HG02938 (cell line): ENCODE measurements at regions not wholly inside any gene's neighbourhood (a gene's known extent, or its start where the extent isn't known, plus 50 kb on each side); places are given as distances from the start of the nearest gene placed in this dataset.

Experiments
- ATAC-seq: cut with Tn5 transposase; IDR thresholded peaks from one replicate; pipeline ENCODE4 v1.9.1; 2021; ENCODE audit warnings: mild to moderate bottlenecking, moderate library complexity; ENCODE audit not compliant: unreplicated experiment

- ATAC-seq, result no peak
Observed at GRCh38 chrY:21261158-21261557, 250.0 kb upstream of the RBMY1B start.

- ATAC-seq, result no peak
Observed at GRCh38 chrY:21266751-21267150, 244.4 kb upstream of the RBMY1B start.

GRCh38 chrY:21267164-21267563 is 244.0 kb upstream of the RBMY1B start:
- no peak for ATAC-seq

- no peak for ATAC-seq
Observed at GRCh38 chrY:21287769-21288168, 223.4 kb upstream of the RBMY1B start.

GRCh38 chrY:21288908-21289307 is 222.2 kb upstream of the RBMY1B start:
- ATAC-seq, result no peak

GRCh38 chrY:21295206-21295605 is 215.9 kb upstream of the RBMY1B start:
- no peak for ATAC-seq

GRCh38 chrY:21302278-21302677 is 208.9 kb upstream of the RBMY1B start:
- no peak for ATAC-seq

GRCh38 chrY:21315366-21315765 is 195.8 kb upstream of the RBMY1B start:
- ATAC-seq, result no peak
